ENCODE measurements at regions not wholly inside any gene's neighbourhood (a gene's known extent, or its start where the extent isn't known, plus 50 kb on each side); places are given as distances from the start of the nearest gene placed in this dataset.

DNA sequence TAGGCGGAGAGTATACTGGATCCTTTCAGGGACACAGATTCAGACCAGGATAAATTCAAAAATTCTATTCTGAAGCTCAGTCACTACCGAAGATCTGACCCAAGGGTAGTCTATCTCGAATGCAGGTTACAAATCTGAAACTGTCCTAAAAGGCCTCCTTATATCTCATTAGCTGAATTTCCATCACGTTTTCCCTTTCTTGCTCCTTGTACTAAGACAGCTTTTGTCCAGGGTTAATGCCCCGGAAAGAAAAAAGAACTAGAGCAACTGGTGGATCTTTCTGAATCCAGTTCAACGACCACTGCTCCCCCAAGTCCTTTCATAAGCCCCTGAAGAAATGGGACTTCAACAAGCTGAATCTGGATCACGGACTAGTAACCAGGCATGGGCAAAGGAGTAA lies 97.5 kb upstream of the CCDC85A start:
- no TSS peak for BruUV-seq (replicated peaks)
- Histone ChIP-seq H3K27me3 (replicated peaks; ENCODE audit: control insufficient read depth, insufficient read depth, low read length) (no peaks in the 10 kb centered on the region; the same call in 1 of the 2 replicates), H3K4me1 (no peaks in the 10 kb centered on the region), H3K4me3 (ENCODE audit: low read depth, low read length) (no peak overlapping the region), H3K36me3 (ENCODE audit: control insufficient read depth, insufficient read depth, low read length) (no peaks in the 10 kb centered on the region), H3K9me3 (no peaks in the 10 kb centered on the region)
- Mint-ChIP-seq H3K27ac (ENCODE audit: unreplicated experiment) (no peak overlapping the region), H3K27me3 (ENCODE audit: insufficient read depth, unreplicated experiment) (peaks cover 6% of the 10 kb centered on the region), H3K4me3 (ENCODE audit: unreplicated experiment) (no peak overlapping the region), H3K9me3 (ENCODE audit: unreplicated experiment) (no peaks in the 10 kb centered on the region), H3K4me1 (ENCODE audit: low read depth, unreplicated experiment) (no peaks in the 10 kb centered on the region), H3K36me3 (ENCODE audit: insufficient read depth, unreplicated experiment) (no peaks in the 10 kb centered on the region)
- no peak for TF ChIP-seq CTCF (IDR thresholded peaks at IDR 0.05; ENCODE audit: insufficient read depth in 1 of 2, low read depth in 1 of 2, low read length in 1 of 2, severe bottlenecking in 1 of 2, unreplicated experiment in 1 of 2)
- no peak for DNase-seq
- intact Hi-C loops (cut with micrococcal nuclease; ENCODE audit: unreplicated experiment): no loop called here
- CTCF ChIA-PET: no interaction called here
- POLR2A ChIA-PET: no interaction called here

DNA sequence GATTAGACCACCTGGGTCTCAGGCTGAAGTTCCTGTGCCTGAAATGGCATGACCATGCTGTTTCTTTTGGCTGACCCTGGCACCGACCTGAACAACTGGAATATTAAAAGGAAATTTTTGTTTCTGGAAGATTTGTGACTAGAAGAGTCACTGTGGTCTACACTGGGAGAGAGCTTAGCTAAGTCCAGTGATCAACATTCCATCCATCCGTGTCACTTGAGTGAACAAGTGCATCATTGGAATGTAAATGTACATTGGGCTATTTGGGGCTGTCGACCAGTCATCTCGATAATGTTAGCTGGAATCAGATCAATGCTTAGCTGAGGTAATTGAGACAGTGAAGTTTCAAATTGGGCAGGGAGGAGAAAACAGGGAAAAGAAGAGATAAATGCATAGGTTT lies 95.4 kb upstream of the CCDC85A start:
- ChIA-PET CTCF (no interaction called here), POLR2A (no interaction called here)
- Histone ChIP-seq H3K36me3 (ENCODE audit: control insufficient read depth, insufficient read depth, low read length) (no peaks in the 10 kb centered on the region), H3K27me3 (replicated peaks; ENCODE audit: control insufficient read depth, insufficient read depth, low read length) (no peaks in the 10 kb centered on the region; the same call in 1 of the 2 replicates), H3K9me3 (no peaks in the 10 kb centered on the region), H3K4me1 (no peaks in the 10 kb centered on the region), H3K4me3 (ENCODE audit: low read depth, low read length) (no peak overlapping the region)
- no peak overlapping the region for H3K27ac Mint-ChIP-seq (ENCODE audit: unreplicated experiment)
- H3K36me3 Mint-ChIP-seq (ENCODE audit: insufficient read depth, unreplicated experiment): no peaks in the 10 kb centered on the region
- no TSS peak for BruUV-seq (replicated peaks)
- no peaks in the 10 kb centered on the region for H3K9me3 Mint-ChIP-seq (ENCODE audit: unreplicated experiment)
- no peak overlapping the region for H3K4me3 Mint-ChIP-seq (ENCODE audit: unreplicated experiment)
- no peak for TF ChIP-seq CTCF (IDR thresholded peaks at IDR 0.05; ENCODE audit: insufficient read depth in 1 of 2, low read depth in 1 of 2, low read length in 1 of 2, severe bottlenecking in 1 of 2, unreplicated experiment in 1 of 2)
- H3K4me1 Mint-ChIP-seq (ENCODE audit: low read depth, unreplicated experiment): no peaks in the 10 kb centered on the region
- intact Hi-C loops (cut with micrococcal nuclease; ENCODE audit: unreplicated experiment): no loop called here
- peaks cover 6% of the 10 kb centered on the region for H3K27me3 Mint-ChIP-seq (ENCODE audit: insufficient read depth, unreplicated experiment)
- DNase-seq: no peak

- no peaks in the 10 kb centered on the region for H3K9me3 ChIP-seq
- no peaks in the 10 kb centered on the region for H3K36me3 Mint-ChIP-seq (ENCODE audit: insufficient read depth, unreplicated experiment)
- peaks cover 16% of the 10 kb centered on the region for H3K27me3 Mint-ChIP-seq (ENCODE audit: insufficient read depth, unreplicated experiment)
- no peak for TF ChIP-seq CTCF (IDR thresholded peaks at IDR 0.05; ENCODE audit: insufficient read depth in 1 of 2, low read depth in 1 of 2, low read length in 1 of 2, severe bottlenecking in 1 of 2, unreplicated experiment in 1 of 2)
- no peak overlapping the region for H3K4me3 Mint-ChIP-seq (ENCODE audit: unreplicated experiment)
- H3K27ac Mint-ChIP-seq (ENCODE audit: unreplicated experiment): no peak overlapping the region
- ChIA-PET CTCF (no interaction called here), POLR2A (no interaction called here)
- no peaks in the 10 kb centered on the region for H3K4me1 ChIP-seq
- no peaks in the 10 kb centered on the region for H3K27me3 ChIP-seq (replicated peaks; ENCODE audit: control insufficient read depth, insufficient read depth, low read length)
- DNase-seq: no peak
- H3K9me3 Mint-ChIP-seq (ENCODE audit: unreplicated experiment): no peaks in the 10 kb centered on the region
- intact Hi-C loops (cut with micrococcal nuclease; ENCODE audit: unreplicated experiment): no loop called here
- no TSS peak for BruUV-seq (replicated peaks)
- no peaks in the 10 kb centered on the region for H3K4me1 Mint-ChIP-seq (ENCODE audit: low read depth, unreplicated experiment)
- no peaks in the 10 kb centered on the region for H3K36me3 ChIP-seq (ENCODE audit: control insufficient read depth, insufficient read depth, low read length)
- H3K4me3 ChIP-seq (ENCODE audit: low read depth, low read length): no peak overlapping the region
Observed at GRCh38 chr2:56089931-56090330, 93.9 kb upstream of the CCDC85A start.
